NOMO-1 treated with DMSO at 0.1 percent for 48 hours (cell line): ENCODE measurements at regions not wholly inside any gene's neighbourhood (a gene's known extent, or its start where the extent isn't known, plus 50 kb on each side); places are given as distances from the start of the nearest gene placed in this dataset.
"Not testable (repeated sequence)": the region's sequence is repeated elsewhere in the genome, so short reads cannot be mapped to it uniquely, and the experiment has no call there.

ENCODE experiments used
- DNase-seq: peaks from one replicate; lab custom pipeline; 2025; ENCODE audit not compliant: unreplicated experiment; lab: John Stamatoyannopoulos, UW

DNA sequence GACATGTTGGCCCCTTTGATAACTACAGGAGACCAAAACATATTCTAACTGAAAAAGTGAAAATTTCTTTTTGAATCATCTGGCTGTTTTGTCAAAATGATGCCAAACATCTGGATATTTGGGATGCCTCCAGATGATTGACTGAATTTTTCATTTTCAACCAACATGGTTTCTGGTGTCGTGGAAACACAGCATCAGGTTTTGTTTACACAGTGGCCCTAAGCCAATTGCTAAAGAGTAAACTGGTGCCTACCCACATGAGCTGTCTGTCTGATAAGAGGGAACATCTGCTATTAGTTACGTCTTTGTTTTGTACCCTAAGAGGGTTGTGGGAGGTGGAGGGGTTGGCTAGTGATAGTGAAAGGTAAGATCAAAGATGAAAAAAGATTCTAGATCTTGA is 204.8 kb downstream of the KCNK2 start:
- DNase-seq: no peak

DNA sequence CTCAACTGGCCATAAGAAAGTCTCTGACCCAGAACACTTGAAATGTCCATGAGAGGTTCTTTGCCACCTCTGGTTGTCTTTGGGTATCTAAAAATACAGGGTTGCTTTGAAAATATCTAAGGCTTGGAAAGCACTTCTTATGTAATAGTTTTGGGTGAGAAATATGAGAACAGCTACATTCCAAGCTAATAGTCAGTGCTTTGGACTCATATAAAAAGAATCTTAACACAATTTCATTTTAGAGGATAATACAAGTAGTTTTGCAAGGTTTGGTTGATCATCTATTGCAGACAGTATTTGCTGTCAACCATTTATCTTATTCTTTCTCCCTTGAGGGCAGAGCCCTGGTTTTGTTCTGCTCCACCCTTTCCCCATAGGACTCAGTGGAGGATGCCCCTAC is 207.5 kb downstream of the KCNK2 start:
- no peak for DNase-seq

DNA sequence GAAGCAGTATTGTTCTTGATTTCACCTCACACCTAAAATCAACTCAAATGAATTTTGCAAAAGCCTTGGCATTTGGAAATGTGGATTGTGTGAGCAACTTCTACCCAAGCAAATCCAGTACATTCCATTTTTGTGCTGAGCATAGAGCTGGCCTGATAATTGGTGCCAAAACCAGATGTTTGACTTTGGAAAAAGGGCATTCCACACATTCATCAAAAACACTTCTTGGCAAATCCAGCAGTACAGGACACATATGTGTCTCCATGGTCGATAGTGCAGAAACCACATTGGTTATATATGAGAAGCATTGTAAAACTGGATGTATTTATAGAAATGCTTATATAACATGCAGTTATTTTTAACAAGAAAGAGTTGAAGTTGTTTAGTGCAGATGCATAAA is 210.4 kb downstream of the KCNK2 start:
- DNase-seq: no peak

DNA sequence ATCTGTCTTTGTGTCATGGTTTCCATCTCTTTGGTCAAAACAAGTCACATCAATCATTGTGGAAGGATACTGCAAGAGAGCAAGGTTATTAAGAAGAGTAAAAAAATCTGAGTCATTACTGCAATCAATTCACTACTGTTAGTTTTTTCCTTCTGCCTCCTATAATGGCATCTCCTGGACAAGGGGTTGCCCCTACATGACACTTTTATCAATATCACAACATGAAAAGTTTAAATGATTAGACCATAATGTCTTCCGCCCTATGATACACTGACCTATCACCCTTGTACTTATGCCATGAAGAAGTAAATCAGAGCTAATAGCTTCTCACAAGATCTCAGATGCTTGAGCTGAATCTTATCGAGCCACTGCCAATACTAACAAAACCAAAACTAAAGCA is 223.9 kb downstream of the KCNK2 start:
- no peak for DNase-seq

DNA sequence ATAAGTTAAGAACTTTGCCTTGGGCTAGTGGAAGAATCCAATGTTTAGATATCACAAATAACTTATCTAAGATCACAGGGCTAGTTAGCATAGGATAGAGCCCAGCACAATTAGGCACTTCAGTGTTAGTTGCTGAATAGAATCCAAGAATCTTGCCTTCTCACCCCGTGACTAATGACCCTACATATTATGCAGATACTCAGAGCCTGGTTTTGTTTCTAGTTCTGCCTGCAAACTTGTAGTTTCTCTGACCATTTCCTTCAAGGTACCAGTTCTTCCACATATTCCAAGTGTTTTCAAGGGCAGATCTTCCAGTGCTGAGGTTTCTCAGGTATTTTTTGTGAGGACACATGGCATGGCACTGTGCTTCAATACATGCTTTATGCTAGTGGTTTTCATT is 239.3 kb downstream of the KCNK2 start:
- DNase-seq: no peak

DNA sequence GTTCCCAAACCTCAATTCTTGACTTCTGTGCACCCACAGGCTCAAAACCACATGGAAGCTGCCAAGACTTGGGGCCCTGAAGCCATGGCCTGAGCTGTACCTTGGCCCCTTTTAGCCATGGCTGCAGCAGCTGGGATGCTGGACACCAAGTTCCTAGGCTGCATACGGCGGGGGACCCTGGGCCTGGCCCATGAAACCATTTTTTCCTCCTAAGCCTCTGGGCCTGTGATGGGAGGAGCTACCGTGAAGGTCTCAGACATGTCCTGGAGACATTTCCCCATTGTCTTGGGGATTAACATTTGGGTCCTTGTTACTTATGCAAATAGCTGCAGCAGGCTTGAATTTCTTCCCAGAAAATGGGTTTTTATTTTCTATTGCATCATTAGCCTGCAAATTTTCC is 241.5 kb downstream of the KCNK2 start:
- not testable (repeated sequence) for DNase-seq

DNA sequence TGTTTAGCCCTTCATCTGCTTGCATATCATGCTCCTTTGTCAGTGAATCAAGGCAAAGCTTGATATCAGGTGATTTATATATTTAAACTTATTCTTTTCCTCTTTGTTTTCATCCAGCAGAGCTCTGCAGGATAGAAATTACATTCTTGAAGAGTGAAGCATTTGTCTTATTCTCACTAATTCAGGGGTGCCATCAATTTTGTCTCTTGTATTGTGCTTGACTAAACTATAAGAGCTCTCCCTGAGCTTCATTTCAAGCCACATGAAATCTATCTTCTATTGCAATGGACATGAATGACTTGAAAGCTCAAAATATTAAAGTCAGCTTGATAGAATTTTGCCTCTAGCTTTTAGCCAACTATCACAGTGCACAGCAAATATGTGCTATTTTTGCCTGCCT is 236.7 kb upstream of the KCTD3 start:
- no peak for DNase-seq

DNA sequence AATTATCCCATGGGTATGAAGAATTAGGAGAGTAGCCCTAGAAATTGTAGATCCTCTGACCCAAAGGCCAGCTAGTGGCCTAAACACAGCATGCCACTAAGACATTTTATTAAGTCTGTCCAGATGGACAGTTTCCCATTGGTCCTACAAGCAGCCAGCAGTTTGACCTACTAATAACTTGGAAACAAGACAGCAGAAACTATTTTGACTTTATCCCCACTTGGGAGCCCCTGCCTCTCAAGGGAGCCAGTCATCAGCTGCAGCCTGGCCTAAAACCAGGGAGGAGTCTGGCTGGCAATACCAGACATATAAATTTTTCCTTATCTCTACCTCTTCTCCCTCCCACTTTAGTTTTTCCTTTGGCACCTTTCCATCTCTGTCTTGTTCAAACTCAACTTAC is 222.6 kb upstream of the KCTD3 start:
- no peak for DNase-seq

DNA sequence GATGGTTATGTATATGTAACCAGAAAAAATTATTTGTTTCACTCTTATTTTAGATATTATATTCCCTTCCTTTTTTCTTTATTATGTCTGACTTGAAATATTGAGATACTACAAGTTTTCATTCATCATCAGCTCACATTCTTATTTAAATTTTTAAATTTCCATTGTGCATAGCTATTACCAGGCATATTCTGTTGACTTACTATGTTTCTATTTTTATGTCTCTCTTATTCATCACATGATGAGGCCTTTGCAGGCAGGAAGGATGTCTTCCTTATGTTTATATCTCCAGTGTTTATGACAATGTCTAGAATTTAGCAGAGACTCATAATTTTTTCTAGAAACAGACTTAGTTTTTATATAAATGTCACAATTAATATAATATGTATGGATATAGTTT is 221.9 kb upstream of the KCTD3 start:
- no peak for DNase-seq

DNA sequence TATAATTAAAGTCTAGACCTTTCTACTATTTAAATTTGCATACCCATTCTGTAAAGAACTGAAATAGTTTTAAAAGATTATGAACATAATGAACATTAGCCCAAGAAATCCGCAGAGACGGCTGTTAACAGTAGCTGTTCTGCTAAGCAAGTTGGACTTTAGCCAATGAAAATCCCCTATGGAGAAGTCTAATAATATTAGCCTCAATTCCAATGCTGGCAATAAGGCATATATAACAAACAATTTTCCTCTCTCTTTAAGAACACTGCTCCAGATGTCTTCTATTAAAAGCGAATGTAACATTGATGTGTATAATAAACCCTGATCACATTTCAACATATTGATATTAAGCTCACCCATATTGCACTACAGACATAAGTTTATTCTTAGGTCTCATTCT is 221.3 kb upstream of the KCTD3 start:
- DNase-seq: no peak

DNA sequence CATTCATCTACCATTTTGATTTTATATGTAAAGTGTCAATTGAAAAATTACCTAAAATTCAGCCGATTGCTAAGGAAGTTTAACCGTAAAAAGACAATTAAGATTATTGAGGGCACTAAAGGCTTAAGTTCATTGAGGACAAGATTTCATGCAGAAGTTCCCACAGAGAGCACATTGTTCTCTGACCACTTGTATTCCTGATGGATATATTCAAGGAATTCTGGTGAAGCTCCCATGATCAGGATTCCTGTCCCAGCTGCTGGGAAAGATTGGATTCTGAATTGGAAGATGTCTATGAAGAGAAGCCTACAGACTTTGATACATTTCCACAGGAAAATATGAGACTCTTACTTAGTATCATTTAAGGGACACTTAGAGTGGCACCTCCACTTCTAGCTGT is 209.2 kb upstream of the KCTD3 start:
- DNase-seq: no peak

DNA sequence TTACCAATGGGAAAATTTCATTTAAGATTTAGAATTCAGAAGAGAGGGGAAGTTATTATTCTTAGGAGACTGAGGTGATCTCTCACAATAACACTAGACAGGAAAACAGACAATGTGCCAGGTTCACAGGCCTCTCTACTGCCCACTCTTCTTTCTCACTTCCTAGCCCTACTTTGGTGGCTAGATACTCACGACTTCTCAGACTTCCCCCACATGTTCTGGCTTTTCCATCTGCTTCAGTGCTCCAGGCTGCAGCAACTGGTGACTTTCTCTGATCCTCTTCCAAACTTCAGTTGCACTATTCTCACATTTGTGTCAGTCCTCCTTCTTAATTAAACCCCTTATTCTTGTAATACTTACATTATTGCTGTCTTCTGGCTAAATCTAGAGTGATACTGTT is 208.7 kb upstream of the KCTD3 start:
- no peak for DNase-seq

DNA sequence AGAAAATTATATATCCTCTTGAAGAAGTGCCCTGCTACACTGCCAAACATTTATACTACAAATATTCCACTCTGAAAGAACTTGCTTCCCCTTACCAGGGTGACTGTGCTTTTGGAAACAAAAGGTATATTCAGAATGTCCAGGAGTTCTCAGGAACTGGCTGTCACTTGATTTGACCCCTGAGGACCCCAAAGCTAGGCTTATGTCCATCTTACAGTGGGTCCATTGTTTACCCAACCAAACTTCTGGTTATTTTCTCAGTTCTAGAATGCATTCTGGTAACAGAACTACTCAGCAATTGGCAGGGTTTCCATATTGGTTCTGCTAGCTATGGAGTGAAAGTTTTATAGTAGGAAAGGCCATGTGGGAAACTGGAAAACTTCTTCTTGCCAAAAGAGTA is 207.1 kb upstream of the KCTD3 start:
- DNase-seq: no peak

DNA sequence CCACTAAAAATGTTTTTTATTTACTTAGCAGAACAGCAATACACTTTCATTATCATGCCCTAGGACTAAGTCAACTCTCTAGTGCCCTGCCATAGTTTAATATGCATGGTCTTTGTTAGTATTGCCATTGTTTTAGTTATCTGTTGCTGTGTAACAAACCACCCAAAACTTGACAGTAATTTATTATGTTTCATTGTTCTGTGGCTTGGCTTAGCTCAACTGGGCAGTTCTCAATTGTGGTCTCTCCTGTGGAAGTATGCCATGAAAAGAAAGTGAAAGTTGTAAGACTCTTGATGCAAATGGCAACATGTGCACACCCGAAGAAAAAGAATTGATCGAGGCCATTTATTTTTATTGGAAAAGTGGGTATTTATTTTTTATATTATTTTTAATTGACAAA is 206.3 kb upstream of the KCTD3 start:
- no peak for DNase-seq

DNA sequence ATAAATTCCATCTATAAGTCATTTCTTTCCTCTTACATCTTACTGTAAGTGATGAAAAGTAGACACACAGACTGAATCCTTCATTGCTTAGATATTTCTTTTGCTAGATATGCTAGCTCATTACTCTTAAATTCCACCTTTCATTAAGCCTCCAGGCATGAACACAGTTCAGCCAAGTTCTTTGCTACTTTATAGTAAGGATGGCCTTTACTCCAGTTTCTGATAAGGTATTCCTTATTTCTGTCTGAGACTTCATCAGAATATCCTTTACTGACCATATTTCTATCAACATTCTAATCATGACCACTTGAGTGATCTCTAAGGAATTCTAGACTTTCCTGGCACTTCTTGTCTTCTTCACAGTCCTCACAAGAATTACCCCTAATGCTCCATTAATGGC is 191.7 kb upstream of the KCTD3 start:
- no peak for DNase-seq

DNA sequence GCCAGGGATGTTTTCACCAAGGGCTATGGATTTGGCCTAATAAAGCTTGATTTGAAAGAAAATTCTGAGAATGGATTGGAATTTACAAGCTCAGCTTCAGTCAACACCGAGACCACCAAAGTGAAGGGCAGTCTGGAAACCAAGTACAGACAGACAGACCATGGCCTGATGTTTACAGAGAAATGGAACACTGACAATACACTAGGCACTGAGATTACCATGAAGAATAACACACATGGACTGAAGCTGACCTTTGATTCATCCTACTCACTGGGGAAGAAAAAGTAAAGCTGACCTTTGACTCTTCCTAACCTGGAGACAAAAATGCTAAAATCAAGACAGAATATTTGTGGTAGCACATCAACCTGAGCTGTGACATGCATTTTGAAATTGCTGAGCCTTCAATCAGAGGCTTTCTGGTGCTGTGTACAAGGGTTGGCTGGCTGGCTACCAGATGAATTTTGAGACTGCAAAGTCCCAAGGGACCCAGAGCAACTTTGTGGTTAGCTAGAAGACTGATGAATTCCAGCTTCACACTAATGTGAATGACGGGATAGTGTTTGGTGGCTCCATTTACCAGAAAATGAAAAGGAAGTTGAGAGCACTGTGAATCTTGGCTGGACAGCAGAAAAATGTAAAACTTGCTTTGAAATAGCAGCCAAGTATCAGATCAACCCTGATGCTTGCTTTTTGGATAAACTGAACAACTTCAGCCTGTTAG is 190.4 kb upstream of the KCTD3 start:
- DNase-seq: no peak

DNA sequence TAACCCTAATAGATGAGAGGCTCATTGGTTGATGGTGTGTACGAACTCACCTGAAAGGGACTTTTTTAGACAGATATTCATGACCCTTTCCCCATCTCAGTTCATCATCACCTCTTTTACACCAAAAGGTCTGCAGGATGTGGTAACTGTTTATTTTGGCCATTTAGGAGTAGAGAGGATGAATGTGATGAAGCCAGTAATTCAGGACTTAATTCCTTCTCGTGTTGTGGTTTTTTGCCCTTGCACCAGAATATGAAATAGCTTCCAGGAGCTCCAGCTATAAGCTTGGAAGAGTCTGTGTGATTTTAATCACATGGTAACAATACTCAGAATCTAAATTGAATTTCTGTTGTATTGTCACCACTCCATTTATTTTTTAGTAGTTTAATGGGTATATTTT is 189.4 kb upstream of the KCTD3 start:
- no peak for DNase-seq

DNA sequence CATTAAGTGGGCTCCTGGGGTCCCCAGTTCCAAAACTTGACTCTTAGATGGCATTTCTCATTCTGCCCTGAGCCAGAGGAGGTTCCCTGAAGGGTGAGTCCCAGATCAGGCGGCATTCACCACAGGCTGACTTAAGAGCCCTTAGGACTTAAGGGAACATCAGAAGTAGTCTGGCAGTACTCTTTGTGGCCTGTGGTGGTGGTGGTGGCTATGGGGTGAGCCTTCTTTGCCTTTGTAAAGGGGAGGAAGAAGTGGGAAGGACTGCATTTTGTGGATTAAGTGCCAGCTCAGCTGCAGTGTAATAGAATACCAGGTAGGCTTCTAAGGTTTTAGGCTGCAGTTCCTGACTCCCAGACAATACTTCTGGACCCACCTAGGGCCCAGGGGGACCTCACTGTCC is 186.5 kb upstream of the KCTD3 start:
- DNase-seq: no peak

DNA sequence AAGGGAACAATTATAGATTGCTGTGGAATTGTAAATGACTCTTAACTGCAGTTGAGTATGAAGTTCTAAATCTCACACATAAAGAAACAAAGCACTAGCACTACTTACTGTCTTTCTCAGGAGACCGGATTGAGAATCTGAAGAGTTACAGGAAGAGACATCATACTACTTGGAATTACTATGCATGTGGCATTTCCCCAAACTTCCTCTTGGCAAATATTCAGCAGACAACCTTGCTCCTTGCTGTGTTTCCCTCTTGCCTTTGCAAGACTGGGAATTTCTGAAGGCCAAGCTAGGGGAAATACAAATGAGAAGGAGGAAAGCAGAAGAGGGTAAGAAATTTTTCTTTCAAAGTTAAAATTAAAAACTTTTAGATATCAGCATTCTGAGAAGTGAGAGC is 173.6 kb upstream of the KCTD3 start:
- DNase-seq: no peak

DNA sequence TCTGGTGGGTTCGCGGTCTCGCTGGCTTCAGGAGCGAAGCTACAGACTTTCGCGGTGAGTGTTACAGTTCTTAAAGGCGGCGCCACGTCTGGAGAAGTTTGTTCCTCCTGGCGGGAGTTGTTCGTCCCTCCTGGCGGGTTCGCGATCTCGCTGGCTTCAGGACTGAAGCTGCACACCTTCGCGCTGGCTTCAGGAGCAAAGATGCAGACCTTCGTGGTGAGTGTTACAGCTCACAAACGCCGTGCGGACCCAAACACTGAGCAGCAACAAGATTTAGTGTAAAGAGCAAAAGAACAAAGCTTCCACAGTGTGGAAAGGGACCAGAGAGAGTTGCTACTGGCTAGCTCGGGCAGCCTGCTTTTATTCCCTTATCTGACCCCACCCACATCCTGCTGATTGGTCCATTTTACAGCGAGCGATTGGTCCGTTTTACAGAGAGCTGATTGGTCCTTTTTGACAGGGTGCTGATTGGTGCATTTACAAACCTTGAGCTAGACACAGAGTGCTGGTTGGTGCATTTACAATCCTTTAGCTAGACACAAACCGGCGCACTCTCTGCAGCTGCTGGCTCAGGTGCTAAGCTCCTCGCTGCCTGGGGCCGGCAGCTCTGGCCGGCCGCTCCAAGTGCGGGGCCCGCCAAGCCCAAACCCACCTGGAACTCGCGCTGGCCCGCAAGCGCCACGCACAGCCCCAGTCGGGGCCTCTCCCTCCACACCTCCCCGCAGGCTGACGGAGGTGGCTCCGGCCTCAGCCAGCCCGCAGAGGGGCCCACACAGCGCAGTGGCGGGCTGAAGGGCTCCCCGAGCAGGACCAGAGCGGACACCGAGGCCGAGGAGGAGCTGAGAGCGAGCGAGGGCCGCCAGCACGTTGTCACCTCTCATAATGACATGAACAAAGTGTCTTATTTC is 172.8 kb upstream of the KCTD3 start:
- no peak for DNase-seq

DNA sequence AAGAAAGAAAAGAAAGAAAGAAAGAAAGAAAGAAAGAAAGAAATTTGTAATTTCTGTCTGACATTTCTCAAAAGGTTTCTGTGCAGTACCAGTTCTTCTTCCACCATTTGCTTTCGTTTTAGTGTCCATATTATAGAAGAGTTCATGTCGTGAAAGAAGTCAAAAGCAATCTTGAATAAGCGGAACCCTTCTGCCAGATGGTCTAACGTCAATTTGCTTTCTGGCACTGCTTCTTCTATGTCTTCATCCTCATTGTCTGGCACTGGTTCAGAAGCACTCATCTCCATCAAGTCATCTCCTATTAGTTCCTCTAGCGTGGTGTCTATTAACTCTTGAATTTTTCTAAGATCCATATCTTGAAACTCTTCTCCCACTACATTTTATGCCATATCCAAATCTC is 170.0 kb upstream of the KCTD3 start:
- no peak for DNase-seq

DNA sequence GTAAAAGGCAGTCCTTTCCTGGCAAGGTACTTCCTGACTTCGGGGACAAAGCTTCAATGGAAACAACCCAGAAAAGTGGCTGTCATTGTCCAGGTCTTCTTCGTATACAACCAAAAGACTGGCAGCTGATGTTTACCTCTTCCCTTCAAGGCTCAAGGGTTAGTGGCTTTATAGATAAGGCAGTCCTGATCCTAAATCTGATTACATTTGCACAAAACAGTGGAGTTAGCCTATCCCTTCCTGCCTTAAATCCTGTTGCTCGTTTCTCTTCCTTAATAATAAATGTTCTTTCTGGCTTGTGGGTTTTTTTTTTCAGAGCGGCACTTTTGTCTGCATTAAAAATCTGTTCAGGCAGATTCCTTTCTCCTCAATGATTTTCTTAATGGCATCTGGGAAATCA is 169.3 kb upstream of the KCTD3 start:
- DNase-seq: no peak

DNA sequence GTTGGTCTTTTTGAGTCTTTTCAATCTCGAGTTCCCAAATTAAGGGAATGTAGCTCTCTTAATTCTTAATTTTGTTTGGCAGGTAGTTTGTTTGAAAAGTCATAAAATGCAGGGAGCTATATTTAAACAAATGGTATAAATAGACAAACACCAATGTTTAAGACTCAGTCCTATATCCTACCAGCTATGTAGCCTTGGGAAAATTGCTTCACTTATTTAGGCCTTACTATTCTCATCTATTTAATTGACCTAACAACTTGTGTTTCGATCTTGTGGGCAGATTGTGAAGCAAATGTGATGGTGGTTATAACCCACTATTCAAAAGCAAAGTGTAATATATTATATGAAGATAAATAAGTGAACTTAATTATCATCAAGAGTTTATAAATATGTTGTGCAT is 167.3 kb upstream of the KCTD3 start:
- DNase-seq: no peak
